ENCODE measurements at regions not wholly inside any gene's neighbourhood (a gene's known extent, or its start where the extent isn't known, plus 50 kb on each side); places are given as distances from the start of the nearest gene placed in this dataset.

DNA sequence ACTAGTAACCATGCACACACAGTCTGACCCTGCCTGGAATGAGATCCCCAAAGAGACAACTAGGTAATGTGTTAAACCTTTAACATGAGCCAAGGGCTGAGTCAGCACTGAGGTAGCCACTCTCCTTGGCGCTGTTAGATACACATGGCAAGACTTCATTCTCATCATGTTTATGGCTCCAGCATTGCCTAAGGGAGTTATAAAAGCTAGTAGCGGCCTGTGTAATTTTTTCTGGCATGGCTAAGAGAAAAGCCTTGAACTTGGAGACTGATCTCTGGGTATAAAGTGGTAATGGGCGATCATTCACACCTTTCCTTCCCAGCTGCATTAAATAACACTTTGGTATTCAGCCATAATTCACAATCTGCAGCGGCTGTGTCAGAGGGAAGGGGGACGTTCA lies 779.7 kb upstream of the LRRC4C start:
- DNase-seq (ENCODE audit: low spot score) (no peak), ATAC-seq (no peak), FAIRE-seq (no peak)
- Histone ChIP-seq H3K4me3 (replicated peaks in 1 of 3; ENCODE audit: insufficient read depth in 1 of 3, low read depth in 2 of 3, low read length in 3 of 3) (no peak overlapping the region), H3K27ac (ENCODE audit: extremely low read length, insufficient read depth, low read length) (no peak overlapping the region), H3K36me3 (replicated peaks in 1 of 2; ENCODE audit: control insufficient read depth in 1 of 2, insufficient read depth in 2 of 2, low read length in 2 of 2) (no peaks in the 10 kb centered on the region), H3K9ac (ENCODE audit: insufficient read depth, low read depth, low read length) (no peak overlapping the region), H3K27me3 (ENCODE audit: control insufficient read depth in 1 of 2, insufficient read depth in 2 of 2, low read length in 2 of 2) (no peaks in the 10 kb centered on the region), H3K4me2 (ENCODE audit: low read depth, low read length) (no peak overlapping the region), H2AFZ (ENCODE audit: low read length) (no peak overlapping the region), H3K9me3 (ENCODE audit: low read length) (peaks cover 68% of the 10 kb centered on the region), H3K4me1 (ENCODE audit: insufficient read depth, low read length) (no peaks in the 10 kb centered on the region), H3K79me2 (ENCODE audit: insufficient read depth, low read length) (no peaks in the 10 kb centered on the region), H4K20me1 (ENCODE audit: insufficient read depth, low read length) (no peaks in the 10 kb centered on the region)
- TF ChIP-seq TRIM24 (CRISPR knock-in tag; IDR thresholded peaks at IDR 0.05), result no peak
- TF ChIP-seq CHD4 (IDR thresholded peaks at IDR 0.05; ENCODE audit: borderline replicate concordance, low read length), result no peak
- TF ChIP-seq HNRNPLL (IDR thresholded peaks at IDR 0.05; ENCODE audit: low read depth, low read length, poor library complexity, severe bottlenecking), result no peak
- TF ChIP-seq FOXC1 (CRISPR knock-in tag; IDR thresholded peaks at IDR 0.05; ENCODE audit: borderline replicate concordance), result no peak
- no TSS peak for BruUV-seq (replicated peaks)
- 7% methylated on average over 5 of the region's 5 CpGs for WGBS (ENCODE audit: low lambda C conversion rate)
- POLR2A ChIA-PET, result no interaction called here
- CTCF ChIA-PET (ENCODE audit: low intra/inter-chr PET ratio, low total read pairs), result no interaction called here
- in situ Hi-C loops (cut with HindIII; ENCODE audit: extremely low pct_ligation_motif_present, low pct_unique_long_range_greater_than_20kb), result no loop called here
- intact Hi-C loops (cut with micrococcal nuclease; ENCODE audit: unreplicated experiment), result no loop called here

DNA sequence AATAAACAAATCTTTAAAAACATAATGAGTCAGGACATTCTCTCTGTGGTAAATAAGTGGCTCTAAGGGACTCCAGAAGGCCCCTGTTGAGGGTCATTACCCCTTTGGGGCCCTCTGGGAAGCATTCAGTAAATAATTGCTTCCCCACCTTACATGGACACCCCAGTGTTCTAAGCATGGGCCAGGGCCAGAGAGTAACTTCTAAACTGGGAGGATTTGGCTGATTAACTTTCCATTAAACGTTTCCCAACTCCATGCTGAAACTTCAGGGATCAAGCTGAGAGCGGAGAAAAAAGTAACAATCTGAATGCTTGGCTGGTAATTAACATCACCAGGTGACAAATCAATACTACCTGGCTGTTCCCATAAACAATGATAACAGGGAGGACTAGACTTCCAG lies 783.9 kb upstream of the LRRC4C start:
- Histone ChIP-seq H3K27ac (ENCODE audit: extremely low read length, insufficient read depth, low read length) (no peak overlapping the region), H3K9me3 (ENCODE audit: low read length) (peaks cover 56% of the 10 kb centered on the region), H4K20me1 (ENCODE audit: insufficient read depth, low read length) (no peaks in the 10 kb centered on the region), H3K4me1 (ENCODE audit: insufficient read depth, low read length) (no peaks in the 10 kb centered on the region), H3K9ac (ENCODE audit: insufficient read depth, low read depth, low read length) (no peak overlapping the region), H3K27me3 (ENCODE audit: control insufficient read depth in 1 of 2, insufficient read depth in 2 of 2, low read length in 2 of 2) (no peaks in the 10 kb centered on the region), H2AFZ (ENCODE audit: low read length) (no peak overlapping the region), H3K4me2 (ENCODE audit: low read depth, low read length) (no peak overlapping the region), H3K4me3 (replicated peaks in 1 of 3; ENCODE audit: insufficient read depth in 1 of 3, low read depth in 2 of 3, low read length in 3 of 3) (no peak overlapping the region), H3K36me3 (replicated peaks in 1 of 2; ENCODE audit: control insufficient read depth in 1 of 2, insufficient read depth in 2 of 2, low read length in 2 of 2) (no peaks in the 10 kb centered on the region), H3K79me2 (ENCODE audit: insufficient read depth, low read length) (no peaks in the 10 kb centered on the region)
- BruUV-seq (replicated peaks), result no TSS peak
- DNase-seq (ENCODE audit: low spot score) (no peak), FAIRE-seq (no peak), ATAC-seq (no peak)
- POLR2A ChIA-PET, result no interaction called here
- in situ Hi-C loops (cut with HindIII; ENCODE audit: extremely low pct_ligation_motif_present, low pct_unique_long_range_greater_than_20kb) (no loop called here), intact Hi-C loops (cut with micrococcal nuclease; ENCODE audit: unreplicated experiment) (no loop called here)
- CTCF ChIA-PET (ENCODE audit: low intra/inter-chr PET ratio, low total read pairs), result no interaction called here
- 17% methylated on average over 2 of the region's 2 CpGs for WGBS (ENCODE audit: low lambda C conversion rate)
- no peak for TF ChIP-seq ZNF230 (CRISPR knock-in tag; IDR thresholded peaks at IDR 0.05)
- TF ChIP-seq RFXANK (CRISPR knock-in tag; IDR thresholded peaks at IDR 0.05), result no peak
- no peak for TF ChIP-seq TCF12 (IDR thresholded peaks at IDR 0.05)
- TF ChIP-seq TCF12 (CRISPR knock-in tag; IDR thresholded peaks at IDR 0.05), result no peak
- TF ChIP-seq ZNF331 (CRISPR knock-in tag; IDR thresholded peaks at IDR 0.05), result no peak
- no peak for TF ChIP-seq KLF12 (CRISPR knock-in tag; IDR thresholded peaks at IDR 0.05; ENCODE audit: borderline replicate concordance)
- TF ChIP-seq, protein P1, sequence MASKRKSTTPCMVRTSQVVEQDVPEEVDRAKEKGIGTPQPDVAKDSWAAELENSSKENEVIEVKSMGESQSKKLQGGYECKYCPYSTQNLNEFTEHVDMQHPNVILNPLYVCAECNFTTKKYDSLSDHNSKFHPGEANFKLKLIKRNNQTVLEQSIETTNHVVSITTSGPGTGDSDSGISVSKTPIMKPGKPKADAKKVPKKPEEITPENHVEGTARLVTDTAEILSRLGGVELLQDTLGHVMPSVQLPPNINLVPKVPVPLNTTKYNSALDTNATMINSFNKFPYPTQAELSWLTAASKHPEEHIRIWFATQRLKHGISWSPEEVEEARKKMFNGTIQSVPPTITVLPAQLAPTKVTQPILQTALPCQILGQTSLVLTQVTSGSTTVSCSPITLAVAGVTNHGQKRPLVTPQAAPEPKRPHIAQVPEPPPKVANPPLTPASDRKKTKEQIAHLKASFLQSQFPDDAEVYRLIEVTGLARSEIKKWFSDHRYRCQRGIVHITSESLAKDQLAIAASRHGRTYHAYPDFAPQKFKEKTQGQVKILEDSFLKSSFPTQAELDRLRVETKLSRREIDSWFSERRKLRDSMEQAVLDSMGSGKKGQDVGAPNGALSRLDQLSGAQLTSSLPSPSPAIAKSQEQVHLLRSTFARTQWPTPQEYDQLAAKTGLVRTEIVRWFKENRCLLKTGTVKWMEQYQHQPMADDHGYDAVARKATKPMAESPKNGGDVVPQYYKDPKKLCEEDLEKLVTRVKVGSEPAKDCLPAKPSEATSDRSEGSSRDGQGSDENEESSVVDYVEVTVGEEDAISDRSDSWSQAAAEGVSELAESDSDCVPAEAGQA (IDR thresholded peaks at IDR 0.05; ENCODE audit: low read depth), result no peak
- TF ChIP-seq, protein P1 (CRISPR knock-in tag; IDR thresholded peaks at IDR 0.05; ENCODE audit: borderline replicate concordance), result no peak
- TF ChIP-seq PHF5A (CRISPR knock-in tag; IDR thresholded peaks at IDR 0.05; ENCODE audit: low read depth, unreplicated experiment), result no peak
- TF ChIP-seq, protein P2, sequence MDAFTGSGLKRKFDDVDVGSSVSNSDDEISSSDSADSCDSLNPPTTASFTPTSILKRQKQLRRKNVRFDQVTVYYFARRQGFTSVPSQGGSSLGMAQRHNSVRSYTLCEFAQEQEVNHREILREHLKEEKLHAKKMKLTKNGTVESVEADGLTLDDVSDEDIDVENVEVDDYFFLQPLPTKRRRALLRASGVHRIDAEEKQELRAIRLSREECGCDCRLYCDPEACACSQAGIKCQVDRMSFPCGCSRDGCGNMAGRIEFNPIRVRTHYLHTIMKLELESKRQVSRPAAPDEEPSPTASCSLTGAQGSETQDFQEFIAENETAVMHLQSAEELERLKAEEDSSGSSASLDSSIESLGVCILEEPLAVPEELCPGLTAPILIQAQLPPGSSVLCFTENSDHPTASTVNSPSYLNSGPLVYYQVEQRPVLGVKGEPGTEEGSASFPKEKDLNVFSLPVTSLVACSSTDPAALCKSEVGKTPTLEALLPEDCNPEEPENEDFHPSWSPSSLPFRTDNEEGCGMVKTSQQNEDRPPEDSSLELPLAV (CRISPR knock-in tag; conservative IDR thresholded peaks at IDR 0.05; ENCODE audit: low read depth), result no peak
- TF ChIP-seq FOXC1 (CRISPR knock-in tag; IDR thresholded peaks at IDR 0.05; ENCODE audit: borderline replicate concordance), result no peak
